K562 (cell line): ENCODE measurements at regions not wholly inside any gene's neighbourhood (a gene's known extent, or its start where the extent isn't known, plus 50 kb on each side); places are given as distances from the start of the nearest gene placed in this dataset.
"Not testable (repeated sequence)": the region's sequence is repeated elsewhere in the genome, so short reads cannot be mapped to it uniquely, and the experiment has no call there.

Source experiments
- ATAC-seq: fragments of 200-7000 bp; cut with Tn5 transposase; 3 replicates; pipeline ENCODE4 v1.9.1; 2020; ENCODE audit warnings: moderate library complexity
- BruUV-seq: library from RNA; stranded (reverse); fragments of 400-500 nt; replicated peaks from 2 replicates; lab custom pipeline; 2021; lab: Mats Ljungman, UMichigan
- CTCF ChIA-PET: fragments of 300-600 bp; formaldehyde crosslinking; extraction: SDS; loops from one replicate; lab custom pipeline; 2021; ENCODE audit warnings: low intra/inter-chr PET ratio; lab: Yijun Ruan, JAX
- POLR2A ChIA-PET: fragments of 300-600, 350-650 bp; sonication (Branson Sonifier 250); formaldehyde crosslinking; extraction: SDS; loops from one replicate; lab custom pipeline; 2021; ENCODE audit warnings: antibody characterized with exemption, inconsistent platforms; lab: Yijun Ruan, JAX
- DNase-seq, 4 experiments: peaks; one replicate each; pipeline versions ENCODE4 v3.0.0 to v3.0.0-alpha.2; 2011 to 2018; ENCODE audit warnings: low spot score in 3 of 4, mixed read lengths in 3 of 4; ENCODE audit errors: extremely low read depth in 1 of 4
- FAIRE-seq: peaks from 2 replicates; lab custom pipeline; 2011; peaks lifted over from hg19 to GRCh38; lab: Jason Lieb, UNC
- H2AFZ ChIP-seq: 2 replicates; pipeline ENCODE4 v1.6.0; 2011; ENCODE audit warnings: low read depth, low read length, control low read depth, inconsistent platforms
- H3K27ac ChIP-seq: fragments of 200-600 bp; 3 replicates; pipeline ENCODE4 v1.8.0; 2011; ENCODE audit warnings: low read depth, mild to moderate bottlenecking, control low read depth, inconsistent platforms, low read length, moderate library complexity, mixed read lengths; ENCODE audit errors: extremely low read depth
- H3K27me3 ChIP-seq, 2 experiments: fragments of 300-600 bp in 1 of 2; 2 replicates in 1 of 2; 3 replicates in 1 of 2; pipeline versions ENCODE4 v1.6.0 to v1.8.0; 2011; ENCODE audit warnings: inconsistent platforms in 2 of 2, low read length in 2 of 2, mild to moderate bottlenecking in 1 of 2, mixed read lengths in 1 of 2, moderate library complexity in 1 of 2; ENCODE audit not compliant: control insufficient read depth in 2 of 2, insufficient read depth in 2 of 2
- H3K36me3 ChIP-seq: fragments of 300-600 bp; 3 replicates; pipeline ENCODE4 v1.8.0; 2011; ENCODE audit warnings: mild to moderate bottlenecking, low read length, inconsistent platforms; ENCODE audit not compliant: control insufficient read depth, insufficient read depth
- H3K4me1 ChIP-seq, 2 experiments: fragments of 200-600 bp in 1 of 2; replicated peaks in 1 of 2; 2 replicates in 1 of 2; 3 replicates in 1 of 2; pipeline versions ENCODE4 v1.5.1 to v1.8.0; 2011; ENCODE audit warnings: inconsistent platforms in 2 of 2, low read length in 2 of 2, mild to moderate bottlenecking in 1 of 2, mixed read lengths in 1 of 2, moderate library complexity in 1 of 2; ENCODE audit not compliant: control insufficient read depth in 2 of 2, insufficient read depth in 2 of 2
- H3K4me2 ChIP-seq: 2 replicates; pipeline ENCODE4 v1.6.1; 2011; ENCODE audit warnings: low read length, control low read depth, inconsistent platforms, mixed read lengths; ENCODE audit not compliant: insufficient read depth
- H3K4me3 ChIP-seq: fragments of 200-600 bp; sonication (generic), shearing (Covaris generic); 2 replicates; pipeline ENCODE4 v1.5.1; 2016; ENCODE audit warnings: control low read depth, inconsistent platforms
- H3K79me2 ChIP-seq: fragments of 200-600 bp; 3 replicates; pipeline ENCODE4 v1.8.0; 2011; ENCODE audit warnings: low read length, inconsistent platforms; ENCODE audit not compliant: control insufficient read depth, insufficient read depth
- H3K9ac ChIP-seq, 2 experiments: 2 replicates each; pipeline versions ENCODE4 v1.6.0 to v1.6.1; 2011; ENCODE audit warnings: low read depth in 2 of 2, low read length in 2 of 2, control low read depth in 1 of 2, inconsistent platforms in 1 of 2, mild to moderate bottlenecking in 1 of 2, mixed read lengths in 1 of 2; ENCODE audit not compliant: insufficient read depth in 1 of 2
- H3K9me1 ChIP-seq: one replicate; pipeline ENCODE4 v1.6.0; 2011; ENCODE audit warnings: inconsistent platforms, mild to moderate bottlenecking, low read length, moderate library complexity; ENCODE audit not compliant: control insufficient read depth, insufficient read depth
- H3K9me3 ChIP-seq: replicated peaks from 2 replicates; pipeline ENCODE4 v1.5.1; 2011; ENCODE audit warnings: low read depth, low read length, inconsistent platforms; ENCODE audit not compliant: control insufficient read depth, insufficient read depth
- H4K20me1 ChIP-seq: replicated peaks from 2 replicates; pipeline ENCODE4 v1.6.1; 2011; ENCODE audit warnings: low read length, inconsistent platforms, mixed read lengths; ENCODE audit not compliant: control insufficient read depth, insufficient read depth
- ATF6 ChIP-seq: sonication (generic); formaldehyde crosslinking; IDR thresholded peaks from 2 replicates; pipeline ENCODE4 v1.4.0; 2020; ENCODE audit warnings: mild to moderate bottlenecking, missing genetic modification reagents
- ELF1 ChIP-seq: fragments of 200-800 bp; sonication (Bioruptor generic); IDR thresholded peaks from 2 replicates; pipeline ENCODE4 v1.6.1; 2016; ENCODE audit warnings: missing genetic modification characterization, missing compliant biosample characterization
- RBM39 ChIP-seq: fragments of 200-400 bp; formaldehyde crosslinking; optimal IDR thresholded peaks from 2 replicates; pipeline ENCODE3; 2018; ENCODE audit warnings: low read depth, low read length
- SP1 ChIP-seq: sonication (generic); formaldehyde crosslinking; IDR thresholded peaks from 2 replicates; pipeline ENCODE4 v1.8.1; 2022; ENCODE audit warnings: mild to moderate bottlenecking, missing genetic modification reagents
- TRIM24 ChIP-seq, 2 experiments: fragments of 450-650 bp; IDR thresholded peaks; 2 replicates each; pipeline ENCODE4 v1.6.1; 2016
- ZSCAN29 ChIP-seq: fragments of 450-650 bp; IDR thresholded peaks from 2 replicates; pipeline ENCODE4 v1.6.1; 2017
- WGBS: fragments of 100-300 bp; shearing (Covaris generic); methylation state at CpG from one replicate; pipeline ENCODE4 v1.1.6; 2016; ENCODE audit warnings: low coverage, mixed read lengths; ENCODE audit not compliant: insufficient coverage; ENCODE audit errors: missing lambda C conversion rate; 5-methylcytosine and 5-hydroxymethylcytosine counted together
- in situ Hi-C: fragments of 300-500 bp; cut with MboI; formaldehyde crosslinking; loops from 4 replicates; pipeline ENCODE4 v1.15.0; 2018; ENCODE audit warnings: inconsistent platforms, mixed read lengths
- intact Hi-C: fragments of 100-400 bp; cut with micrococcal nuclease; formaldehyde crosslinking; loops from 2 replicates; pipeline ENCODE4 v1.14.2; 2022

GRCh38 chr13:19344585-19345120 lies 163.0 kb upstream of the TUBA3C start:
- H2AFZ ChIP-seq, H3K4me3 ChIP-seq, in situ Hi-C loops, H4K20me1 ChIP-seq, H3K36me3 ChIP-seq, H3K4me1 ChIP-seq, H3K9me3 ChIP-seq, H3K27ac ChIP-seq, FAIRE-seq, H3K4me2 ChIP-seq, H3K79me2 ChIP-seq, H3K9me1 ChIP-seq, H3K9ac ChIP-seq, CTCF ChIA-PET, DNase-seq, POLR2A ChIA-PET, BruUV-seq, H3K27me3 ChIP-seq, intact Hi-C loops, ATAC-seq: not testable (repeated sequence)
- 5% methylated on average over 13 of the region's 50 CpGs for WGBS

- ChIA-PET POLR2A (no interaction called here), CTCF (no interaction called here)
- no peak overlapping the region for H3K4me2 ChIP-seq
- no peaks in the 10 kb centered on the region for H3K36me3 ChIP-seq
- H3K4me1 ChIP-seq = no peaks in the 10 kb centered on the region
- H3K9me3 ChIP-seq = no peaks in the 10 kb centered on the region
- FAIRE-seq (no peak), ATAC-seq (no peak), DNase-seq (no peak)
- in situ Hi-C loops = no loop called here
- intact Hi-C loops = no loop called here
- H3K4me3 ChIP-seq = no peak overlapping the region
- H3K27ac ChIP-seq = no peak overlapping the region
- BruUV-seq = no TSS peak
- H3K9me1 ChIP-seq = no peaks in the 10 kb centered on the region
- H3K79me2 ChIP-seq = no peaks in the 10 kb centered on the region
- H3K27me3 ChIP-seq = no peaks in the 10 kb centered on the region
- no peak overlapping the region for H2AFZ ChIP-seq
- no peaks in the 10 kb centered on the region for H4K20me1 ChIP-seq
- WGBS = 0% methylated on average over 3 of the region's 3 CpGs
- H3K9ac ChIP-seq = no peak overlapping the region
- TF ChIP-seq ELF1 (no peak), ATF6 (CRISPR knock-in tag) (no peak), ZSCAN29 (no peak), RBM39 (no peak), TRIM24 (IDR thresholded peaks at IDR 0.05) (no peak), SP1 (CRISPR knock-in tag) (no peak)
Observed at GRCh38 chr13:19332378-19332777, 150.8 kb upstream of the TUBA3C start.
